Type B pancreatic cell (in vitro differentiated cells): ENCODE measurements at regions not wholly inside any gene's neighbourhood (a gene's known extent, or its start where the extent isn't known, plus 50 kb on each side); places are given as distances from the start of the nearest gene placed in this dataset.

Experiments
- DNase-seq: peaks from one replicate; pipeline ENCODE4 v3.0.0; 2021; ENCODE audit warnings: mixed read lengths; ENCODE audit not compliant: unreplicated experiment; ENCODE audit errors: extremely low spot score
- H3K27ac Mint-ChIP-seq: 2 replicates; pipeline ENCODE4 v1.8.0; 2021; ENCODE audit warnings: mild to moderate bottlenecking, mixed read lengths
- H3K27me3 Mint-ChIP-seq: 2 replicates; pipeline ENCODE4 v1.8.0; 2021; ENCODE audit warnings: mixed read lengths
- H3K36me3 Mint-ChIP-seq: 2 replicates; pipeline ENCODE4 v1.8.0; 2021; ENCODE audit warnings: mixed read lengths
- H3K4me1 Mint-ChIP-seq: one replicate; pipeline ENCODE4 v1.8.0; 2021; ENCODE audit warnings: mixed read lengths; ENCODE audit not compliant: unreplicated experiment
- H3K4me3 Mint-ChIP-seq: 2 replicates; pipeline ENCODE4 v1.8.0; 2021; ENCODE audit warnings: mild to moderate bottlenecking, mixed read lengths
- H3K9me3 Mint-ChIP-seq: 2 replicates; pipeline ENCODE4 v1.8.0; 2021; ENCODE audit warnings: mixed read lengths
- CTCF ChIP-seq: fragments of 200-600 bp; sonication (generic); conservative IDR thresholded peaks from 2 replicates; pipeline ENCODE4 v1.5.0; 2021; ENCODE audit warnings: antibody characterized with exemption, mild to moderate bottlenecking

DNA sequence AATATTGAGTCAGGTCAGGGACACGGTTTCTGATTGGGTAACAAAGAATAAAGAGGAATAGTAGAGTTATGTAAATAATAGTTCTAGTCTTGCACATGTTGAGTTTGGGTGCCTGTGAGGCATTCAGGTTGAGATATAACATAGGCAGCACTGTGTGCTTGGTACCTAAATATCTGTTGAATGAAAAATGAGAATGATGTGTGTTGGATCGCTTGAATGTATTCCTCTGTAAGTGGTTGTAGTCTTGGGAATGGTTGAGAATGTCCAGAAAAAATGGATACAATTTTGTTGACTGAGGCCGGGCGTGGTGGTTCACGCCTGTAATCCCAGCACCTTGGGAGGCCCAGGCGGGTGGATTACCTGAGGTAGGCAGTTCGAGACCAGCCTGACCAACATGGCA lies 116.3 kb upstream of the HNRNPU start:
- peaks cover 4% of the 10 kb centered on the region for H3K36me3 Mint-ChIP-seq
- H3K4me3 Mint-ChIP-seq = no peak overlapping the region
- no peaks in the 10 kb centered on the region for H3K27me3 Mint-ChIP-seq
- no peak overlapping the region for H3K27ac Mint-ChIP-seq
- no peak for TF ChIP-seq CTCF
- no peaks in the 10 kb centered on the region for H3K4me1 Mint-ChIP-seq
- no peaks in the 10 kb centered on the region for H3K9me3 Mint-ChIP-seq
- DNase-seq = no peak

GRCh38 chr1:244974550-244974949 lies 110.2 kb upstream of the HNRNPU start:
- no peak overlapping the region for H3K27ac Mint-ChIP-seq
- no peak for TF ChIP-seq CTCF
- H3K4me1 Mint-ChIP-seq = peaks cover 4% of the 10 kb centered on the region
- no peak overlapping the region for H3K4me3 Mint-ChIP-seq
- DNase-seq = no peak
- H3K9me3 Mint-ChIP-seq = no peaks in the 10 kb centered on the region
- no peaks in the 10 kb centered on the region for H3K36me3 Mint-ChIP-seq
- no peaks in the 10 kb centered on the region for H3K27me3 Mint-ChIP-seq

GRCh38 chr1:244974106-244974505 lies 109.8 kb upstream of the HNRNPU start:
- Mint-ChIP-seq H3K27ac (no peak overlapping the region), H3K27me3 (no peaks in the 10 kb centered on the region), H3K36me3 (no peaks in the 10 kb centered on the region), H3K9me3 (no peaks in the 10 kb centered on the region), H3K4me1 (peaks cover 4% of the 10 kb centered on the region), H3K4me3 (no peak overlapping the region)
- no peak for DNase-seq
- TF ChIP-seq CTCF = no peak

DNA sequence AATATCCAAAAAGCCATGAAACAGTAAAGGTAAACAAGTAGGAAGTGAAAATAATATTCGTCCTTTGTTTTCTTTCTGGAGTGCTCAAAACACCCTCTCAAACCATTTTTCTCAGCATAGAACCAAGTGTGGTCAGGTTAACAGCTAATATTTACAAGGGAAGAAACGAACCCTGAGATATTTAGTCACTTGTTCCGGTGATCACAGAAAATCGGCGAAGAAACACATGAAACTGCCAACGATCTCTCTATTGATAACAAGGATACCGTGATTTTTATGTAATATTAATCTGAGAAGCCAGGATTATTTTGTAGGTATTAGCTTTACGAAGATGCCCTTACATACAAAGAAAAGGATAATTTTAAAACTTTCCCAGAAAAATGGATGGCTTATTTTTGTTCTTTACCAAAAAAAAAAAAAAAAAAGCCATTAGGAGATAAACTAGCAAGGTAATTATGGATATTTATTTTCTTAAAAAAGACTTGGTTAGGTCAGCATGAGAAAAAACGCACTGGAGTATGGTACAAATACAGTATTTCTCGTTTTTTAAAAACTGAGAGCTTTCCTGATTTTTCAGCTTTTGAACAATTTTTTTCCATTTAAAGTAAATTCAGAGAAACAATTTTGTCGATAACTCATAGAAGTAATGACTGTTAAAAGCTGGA lies 107.3 kb upstream of the HNRNPU start:
- Mint-ChIP-seq H3K4me1 (peaks cover 14% of the 10 kb centered on the region), H3K36me3 (no peaks in the 10 kb centered on the region), H3K4me3 (peak overlapping the region; percentile 92), H3K27ac (peak overlapping the region; percentile 100), H3K27me3 (no peaks in the 10 kb centered on the region), H3K9me3 (no peaks in the 10 kb centered on the region)
- no peak for DNase-seq
- no peak for TF ChIP-seq CTCF

DNA sequence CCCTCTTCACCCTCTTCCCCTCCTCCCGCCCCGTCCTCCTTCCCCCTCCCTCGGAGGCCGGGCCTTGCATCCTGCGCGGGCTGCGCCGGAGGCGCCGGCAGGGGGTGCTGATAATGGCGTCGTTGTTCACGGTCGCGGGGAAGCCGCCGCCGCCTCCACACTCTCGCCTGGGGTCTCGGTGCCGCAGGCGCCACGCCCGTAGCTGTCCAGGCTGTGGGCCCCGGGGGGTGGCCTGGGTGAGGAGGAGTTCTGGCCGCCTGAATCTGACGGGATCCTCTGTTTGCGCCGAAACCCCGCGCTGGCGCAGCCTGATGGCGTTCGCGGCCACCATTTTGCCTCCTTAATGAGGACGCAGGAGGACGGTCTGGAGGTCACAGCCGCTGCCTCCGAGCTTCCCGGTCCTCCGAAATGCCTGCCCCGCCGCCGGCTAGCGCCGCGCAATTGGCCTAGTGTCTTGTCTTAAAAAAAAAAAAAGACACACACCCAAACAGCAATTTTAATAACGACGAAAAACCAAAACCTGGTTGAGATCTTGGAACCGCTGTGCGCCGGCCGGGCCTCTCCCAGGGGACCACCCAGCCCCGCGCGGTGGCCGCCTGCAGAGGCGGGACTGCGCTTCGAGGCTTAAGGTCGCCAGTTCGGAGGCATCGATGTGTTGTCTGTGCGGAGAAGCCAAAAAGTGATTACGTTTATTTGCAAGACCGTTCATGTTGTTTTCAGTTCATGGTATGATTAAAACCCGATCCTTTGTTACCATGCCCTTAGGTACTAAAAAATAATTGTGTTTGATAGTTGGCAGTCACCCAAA lies 106.6 kb upstream of the HNRNPU start:
- peak overlapping the region; percentile 92 for H3K4me3 Mint-ChIP-seq

More for the DNA sequence above, 106.6 kb upstream of the HNRNPU start:
- DNase-seq = peak; percentile 96
- peak; percentile 68 for TF ChIP-seq CTCF
- no peaks in the 10 kb centered on the region for H3K9me3 Mint-ChIP-seq
- H3K27me3 Mint-ChIP-seq = no peaks in the 10 kb centered on the region
- H3K4me1 Mint-ChIP-seq = peaks cover 14% of the 10 kb centered on the region
- H3K27ac Mint-ChIP-seq = peak overlapping the region; percentile 100
- H3K36me3 Mint-ChIP-seq = no peaks in the 10 kb centered on the region
